ENCODE measurements at regions not wholly inside any gene's neighbourhood (a gene's known extent, or its start where the extent isn't known, plus 50 kb on each side); places are given as distances from the start of the nearest gene placed in this dataset.

DNA sequence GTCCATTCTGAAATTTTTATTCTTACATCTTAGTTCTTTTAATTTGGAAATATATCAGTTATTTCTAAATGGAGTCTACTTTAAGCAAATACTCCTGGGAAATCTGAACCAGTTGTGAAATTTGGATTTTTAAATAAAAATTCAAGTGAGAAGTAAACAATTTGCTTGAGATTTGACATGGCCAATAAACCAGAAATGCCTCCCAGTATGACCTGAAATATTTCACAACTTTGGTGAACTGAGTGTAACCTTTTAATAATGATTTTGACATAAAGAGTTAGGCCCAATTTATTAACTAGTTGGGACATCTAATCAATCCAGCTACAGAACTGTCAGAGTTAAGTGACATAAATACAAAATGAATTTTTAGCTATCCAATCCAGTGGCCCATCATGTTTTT, 192.0 kb downstream of the ZC3H11B start:
- ChIA-PET CTCF (no interaction called here), POLR2A (ENCODE audit: low non-redundant PET) (no interaction called here)
- intact Hi-C loops (cut with micrococcal nuclease; ENCODE audit: unreplicated experiment) = no loop called here
- H3K27ac ChIP-seq (ENCODE audit: low read depth, low read length, poor library complexity, severe bottlenecking) = no peak overlapping the region
- H3K4me1 ChIP-seq (ENCODE audit: insufficient read depth, low read length, poor library complexity, severe bottlenecking) = no peaks in the 10 kb centered on the region
- no peak for DNase-seq (ENCODE audit: low spot score)
- H3K4me3 ChIP-seq (ENCODE audit: low read depth, low read length, poor library complexity, severe bottlenecking) = no peak overlapping the region
- no peaks in the 10 kb centered on the region for H3K36me3 ChIP-seq (ENCODE audit: insufficient read depth, low read length, poor library complexity, severe bottlenecking)
- peaks cover 60% of the 10 kb centered on the region for H3K27me3 ChIP-seq (replicated peaks; ENCODE audit: insufficient read depth, low read depth, low read length, poor library complexity)
- BruUV-seq (replicated peaks) = no TSS peak
- TF ChIP-seq, protein P1, sequence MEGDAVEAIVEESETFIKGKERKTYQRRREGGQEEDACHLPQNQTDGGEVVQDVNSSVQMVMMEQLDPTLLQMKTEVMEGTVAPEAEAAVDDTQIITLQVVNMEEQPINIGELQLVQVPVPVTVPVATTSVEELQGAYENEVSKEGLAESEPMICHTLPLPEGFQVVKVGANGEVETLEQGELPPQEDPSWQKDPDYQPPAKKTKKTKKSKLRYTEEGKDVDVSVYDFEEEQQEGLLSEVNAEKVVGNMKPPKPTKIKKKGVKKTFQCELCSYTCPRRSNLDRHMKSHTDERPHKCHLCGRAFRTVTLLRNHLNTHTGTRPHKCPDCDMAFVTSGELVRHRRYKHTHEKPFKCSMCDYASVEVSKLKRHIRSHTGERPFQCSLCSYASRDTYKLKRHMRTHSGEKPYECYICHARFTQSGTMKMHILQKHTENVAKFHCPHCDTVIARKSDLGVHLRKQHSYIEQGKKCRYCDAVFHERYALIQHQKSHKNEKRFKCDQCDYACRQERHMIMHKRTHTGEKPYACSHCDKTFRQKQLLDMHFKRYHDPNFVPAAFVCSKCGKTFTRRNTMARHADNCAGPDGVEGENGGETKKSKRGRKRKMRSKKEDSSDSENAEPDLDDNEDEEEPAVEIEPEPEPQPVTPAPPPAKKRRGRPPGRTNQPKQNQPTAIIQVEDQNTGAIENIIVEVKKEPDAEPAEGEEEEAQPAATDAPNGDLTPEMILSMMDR (conservative IDR thresholded peaks at IDR 0.05; ENCODE audit: low read depth, low read length) = no peak
- no peak for TF ChIP-seq EZH2 (IDR thresholded peaks at IDR 0.05; ENCODE audit: borderline replicate concordance, low read depth, low read length, poor library complexity, severe bottlenecking)
- no peaks in the 10 kb centered on the region for H3K9me3 ChIP-seq (ENCODE audit: low read depth, low read length, poor library complexity, severe bottlenecking)

DNA sequence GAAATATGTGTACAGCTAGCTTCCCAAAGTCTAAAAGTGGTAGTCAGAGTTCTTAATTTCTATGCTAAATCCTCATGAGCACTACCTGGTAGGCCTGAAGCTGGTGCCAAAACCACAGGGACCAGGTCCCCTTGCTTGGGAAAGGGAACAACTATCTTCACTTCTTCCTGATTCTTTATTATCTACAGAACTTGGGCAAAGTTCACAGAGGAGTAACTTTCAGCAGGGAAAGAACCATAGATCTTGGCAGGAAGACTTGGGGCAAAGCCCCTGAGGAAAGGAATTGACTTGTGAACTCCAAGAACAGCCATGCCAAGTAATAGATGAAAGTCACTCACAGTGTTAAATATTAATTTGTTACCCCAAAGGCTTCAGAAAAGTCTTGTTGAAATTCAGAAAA, 193.0 kb downstream of the ZC3H11B start:
- intact Hi-C loops (cut with micrococcal nuclease; ENCODE audit: unreplicated experiment) = loop anchor here (5.0 kb wide), 1 partner anchor 1083 kb away; no protein-coding TSS in a partner anchor
- BruUV-seq (replicated peaks) = no TSS peak
- POLR2A ChIA-PET (ENCODE audit: low non-redundant PET) = no interaction called here
- no peaks in the 10 kb centered on the region for H3K36me3 ChIP-seq (ENCODE audit: insufficient read depth, low read length, poor library complexity, severe bottlenecking)
- DNase-seq (ENCODE audit: low spot score) = no peak
- TF ChIP-seq, protein P1 (conservative IDR thresholded peaks at IDR 0.05; ENCODE audit: low read depth, low read length) = no peak
- no peak for TF ChIP-seq EZH2 (IDR thresholded peaks at IDR 0.05; ENCODE audit: borderline replicate concordance, low read depth, low read length, poor library complexity, severe bottlenecking)
- H3K9me3 ChIP-seq (ENCODE audit: low read depth, low read length, poor library complexity, severe bottlenecking) = no peaks in the 10 kb centered on the region
- H3K27ac ChIP-seq (ENCODE audit: low read depth, low read length, poor library complexity, severe bottlenecking) = no peak overlapping the region
- H3K27me3 ChIP-seq (replicated peaks; ENCODE audit: insufficient read depth, low read depth, low read length, poor library complexity) = peaks cover 66% of the 10 kb centered on the region
- H3K4me3 ChIP-seq (ENCODE audit: low read depth, low read length, poor library complexity, severe bottlenecking) = no peak overlapping the region
- no peaks in the 10 kb centered on the region for H3K4me1 ChIP-seq (ENCODE audit: insufficient read depth, low read length, poor library complexity, severe bottlenecking)
- CTCF ChIA-PET = no interaction called here

DNA sequence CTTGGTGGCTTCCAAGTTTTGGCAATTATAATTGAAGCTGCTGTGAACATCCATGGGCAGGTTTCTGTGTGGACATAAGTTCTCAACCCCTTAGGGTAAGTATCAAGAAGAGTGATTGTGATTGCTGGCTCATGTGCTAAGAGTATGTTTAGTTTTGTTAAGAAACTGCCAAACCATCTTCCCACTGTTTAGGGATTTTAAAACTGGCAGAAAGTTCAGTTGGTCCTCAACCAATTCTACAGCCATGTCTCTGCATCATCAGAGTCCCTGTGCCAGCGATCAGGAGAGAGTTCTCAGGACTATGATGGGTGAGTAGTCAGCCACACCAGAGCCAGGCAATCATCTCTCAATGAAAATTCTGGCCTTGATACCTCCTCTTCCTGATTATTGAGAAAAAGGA, 193.8 kb downstream of the ZC3H11B start:
- no TSS peak for BruUV-seq (replicated peaks)
- ChIA-PET CTCF (interaction anchor here (0.6 kb wide), 1 partner anchor 150 kb away, joined by 6 read pairs; no protein-coding TSS in a partner anchor), POLR2A (ENCODE audit: low non-redundant PET) (no interaction called here)
- H3K9me3 ChIP-seq (ENCODE audit: low read depth, low read length, poor library complexity, severe bottlenecking) = no peaks in the 10 kb centered on the region
- H3K27ac ChIP-seq (ENCODE audit: low read depth, low read length, poor library complexity, severe bottlenecking) = no peak overlapping the region
- H3K4me3 ChIP-seq (ENCODE audit: low read depth, low read length, poor library complexity, severe bottlenecking) = no peak overlapping the region
- H3K4me1 ChIP-seq (ENCODE audit: insufficient read depth, low read length, poor library complexity, severe bottlenecking) = no peaks in the 10 kb centered on the region
- no peak for DNase-seq (ENCODE audit: low spot score)
- no peaks in the 10 kb centered on the region for H3K36me3 ChIP-seq (ENCODE audit: insufficient read depth, low read length, poor library complexity, severe bottlenecking)
- H3K27me3 ChIP-seq (replicated peaks; ENCODE audit: insufficient read depth, low read depth, low read length, poor library complexity) = peaks cover 67% of the 10 kb centered on the region
- TF ChIP-seq, protein P1 (conservative IDR thresholded peaks at IDR 0.05; ENCODE audit: low read depth, low read length) = no peak
- TF ChIP-seq EZH2 (IDR thresholded peaks at IDR 0.05; ENCODE audit: borderline replicate concordance, low read depth, low read length, poor library complexity, severe bottlenecking) = no peak
- intact Hi-C loops (cut with micrococcal nuclease; ENCODE audit: unreplicated experiment) = loop anchor here (5.0 kb wide), 1 partner anchor 1082 kb away; no protein-coding TSS in a partner anchor
